ENCODE measurements at regions not wholly inside any gene's neighbourhood (a gene's known extent, or its start where the extent isn't known, plus 50 kb on each side); places are given as distances from the start of the nearest gene placed in this dataset.

GRCh38 chr17:15121426-15121825, 143.7 kb downstream of the PMP22 start:
- Histone ChIP-seq H4K20me1 (ENCODE audit: insufficient read depth, poor library complexity, severe bottlenecking) (no peaks in the 10 kb centered on the region), H3K9me2 (replicated peaks; ENCODE audit: insufficient read depth) (no peaks in the 10 kb centered on the region), H3K36me3 (replicated peaks; ENCODE audit: insufficient read depth, low read depth) (no peaks in the 10 kb centered on the region), H3K4me1 (ENCODE audit: insufficient read depth) (peaks cover 5% of the 10 kb centered on the region), H3K4me2 (no peak overlapping the region), H3K27me3 (no peaks in the 10 kb centered on the region), H3K9me3 (ENCODE audit: low read depth) (no peaks in the 10 kb centered on the region), H3K4me3 (no peak overlapping the region), H3K79me2 (no peaks in the 10 kb centered on the region), H2AFZ (no peak overlapping the region), H3K27ac (no peak overlapping the region)
- WGBS (ENCODE audit: low lambda C conversion rate, missing lambda C conversion rate): 75% methylated on average over 2 of the region's 2 CpGs
- DNase-seq (ENCODE audit: low spot score): peak; percentile 15
- TF ChIP-seq EZH2 (IDR thresholded peaks at IDR 0.05; ENCODE audit: borderline replicate concordance): no peak
- no peak for TF ChIP-seq CTCF (IDR thresholded peaks at IDR 0.05; ENCODE audit: poor library complexity)

GRCh38 chr17:15119968-15120367, 145.2 kb downstream of the PMP22 start:
- Histone ChIP-seq H3K4me1 (ENCODE audit: insufficient read depth) (peaks cover 5% of the 10 kb centered on the region), H3K36me3 (replicated peaks; ENCODE audit: insufficient read depth, low read depth) (no peaks in the 10 kb centered on the region), H3K27me3 (no peaks in the 10 kb centered on the region), H3K27ac (no peak overlapping the region), H3K4me2 (no peak overlapping the region), H3K79me2 (no peaks in the 10 kb centered on the region), H3K9me2 (replicated peaks; ENCODE audit: insufficient read depth) (no peaks in the 10 kb centered on the region), H2AFZ (no peak overlapping the region), H3K9me3 (ENCODE audit: low read depth) (no peaks in the 10 kb centered on the region), H3K4me3 (no peak overlapping the region), H4K20me1 (ENCODE audit: insufficient read depth, poor library complexity, severe bottlenecking) (no peaks in the 10 kb centered on the region)
- no peak for DNase-seq (ENCODE audit: low spot score)
- WGBS (ENCODE audit: low lambda C conversion rate, missing lambda C conversion rate): 59% methylated on average over 3 of the region's 3 CpGs
- TF ChIP-seq EZH2 (IDR thresholded peaks at IDR 0.05; ENCODE audit: borderline replicate concordance) (no peak), CTCF (IDR thresholded peaks at IDR 0.05; ENCODE audit: poor library complexity) (no peak), EZH2phosphoT487 (IDR thresholded peaks at IDR 0.05; ENCODE audit: low read depth, severe bottlenecking, unreplicated experiment) (no peak)

- 59% methylated on average over 2 of the region's 2 CpGs for WGBS (ENCODE audit: low lambda C conversion rate, missing lambda C conversion rate)
Observed at GRCh38 chr17:15117239-15117638, 147.9 kb downstream of the PMP22 start.

More at GRCh38 chr17:15117239-15117638, 147.9 kb downstream of the PMP22 start:
- no peaks in the 10 kb centered on the region for H3K9me3 ChIP-seq (ENCODE audit: low read depth)
- no peak overlapping the region for H3K27ac ChIP-seq
- H2AFZ ChIP-seq: no peak overlapping the region
- no peaks in the 10 kb centered on the region for H3K36me3 ChIP-seq (replicated peaks; ENCODE audit: insufficient read depth, low read depth)
- no peak overlapping the region for H3K4me2 ChIP-seq
- TF ChIP-seq CTCF (IDR thresholded peaks at IDR 0.05; ENCODE audit: poor library complexity) (no peak), EZH2phosphoT487 (IDR thresholded peaks at IDR 0.05; ENCODE audit: low read depth, severe bottlenecking, unreplicated experiment) (no peak), EZH2 (IDR thresholded peaks at IDR 0.05; ENCODE audit: borderline replicate concordance) (no peak)
- no peak for DNase-seq (ENCODE audit: low spot score)
- no peak overlapping the region for H3K4me3 ChIP-seq
- no peaks in the 10 kb centered on the region for H3K79me2 ChIP-seq
- H3K27me3 ChIP-seq: no peaks in the 10 kb centered on the region
- H3K9me2 ChIP-seq (replicated peaks; ENCODE audit: insufficient read depth): no peaks in the 10 kb centered on the region
- no peaks in the 10 kb centered on the region for H4K20me1 ChIP-seq (ENCODE audit: insufficient read depth, poor library complexity, severe bottlenecking)
- H3K4me1 ChIP-seq (ENCODE audit: insufficient read depth): peaks cover 10% of the 10 kb centered on the region

Measured in hepatocyte (in vitro differentiated cells).